WI38 (cell line): ENCODE measurements at regions not wholly inside any gene's neighbourhood (a gene's known extent, or its start where the extent isn't known, plus 50 kb on each side); places are given as distances from the start of the nearest gene placed in this dataset.

Experiments used
- H3K4me3 ChIP-seq: 2 replicates; pipeline ENCODE4 v1.5.1; 2011; ENCODE audit warnings: low read depth, mild to moderate bottlenecking, control low read depth, low read length
- TF ChIP-seq, protein P1 (sequence below): IDR thresholded peaks from 2 replicates; pipeline ENCODE4 v1.5.1; 2012; ENCODE audit warnings: low read depth, mild to moderate bottlenecking, control low read depth, low read length

DNA sequence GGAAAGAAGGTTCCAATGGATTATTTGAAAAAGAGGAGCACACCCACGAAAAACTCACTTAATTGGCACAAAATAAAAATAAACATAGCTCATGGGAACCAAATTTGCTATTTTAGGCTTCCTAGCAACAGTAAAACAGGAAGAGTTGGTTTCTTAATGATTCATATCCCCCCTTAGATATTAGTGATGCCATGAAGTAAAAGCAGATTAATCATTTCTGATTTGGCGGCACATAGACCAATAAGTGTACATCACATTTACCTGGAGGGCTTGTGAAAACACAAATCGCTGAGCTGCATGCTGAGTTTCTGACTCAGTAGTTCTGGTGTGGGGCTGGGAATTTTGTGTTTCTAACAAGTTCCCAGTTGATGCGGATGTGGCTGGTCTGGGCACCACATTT is 260.4 kb downstream of the SLC4A3 start:
- TF ChIP-seq, protein P1, sequence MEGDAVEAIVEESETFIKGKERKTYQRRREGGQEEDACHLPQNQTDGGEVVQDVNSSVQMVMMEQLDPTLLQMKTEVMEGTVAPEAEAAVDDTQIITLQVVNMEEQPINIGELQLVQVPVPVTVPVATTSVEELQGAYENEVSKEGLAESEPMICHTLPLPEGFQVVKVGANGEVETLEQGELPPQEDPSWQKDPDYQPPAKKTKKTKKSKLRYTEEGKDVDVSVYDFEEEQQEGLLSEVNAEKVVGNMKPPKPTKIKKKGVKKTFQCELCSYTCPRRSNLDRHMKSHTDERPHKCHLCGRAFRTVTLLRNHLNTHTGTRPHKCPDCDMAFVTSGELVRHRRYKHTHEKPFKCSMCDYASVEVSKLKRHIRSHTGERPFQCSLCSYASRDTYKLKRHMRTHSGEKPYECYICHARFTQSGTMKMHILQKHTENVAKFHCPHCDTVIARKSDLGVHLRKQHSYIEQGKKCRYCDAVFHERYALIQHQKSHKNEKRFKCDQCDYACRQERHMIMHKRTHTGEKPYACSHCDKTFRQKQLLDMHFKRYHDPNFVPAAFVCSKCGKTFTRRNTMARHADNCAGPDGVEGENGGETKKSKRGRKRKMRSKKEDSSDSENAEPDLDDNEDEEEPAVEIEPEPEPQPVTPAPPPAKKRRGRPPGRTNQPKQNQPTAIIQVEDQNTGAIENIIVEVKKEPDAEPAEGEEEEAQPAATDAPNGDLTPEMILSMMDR = no peak
- no peak overlapping the region for H3K4me3 ChIP-seq

DNA sequence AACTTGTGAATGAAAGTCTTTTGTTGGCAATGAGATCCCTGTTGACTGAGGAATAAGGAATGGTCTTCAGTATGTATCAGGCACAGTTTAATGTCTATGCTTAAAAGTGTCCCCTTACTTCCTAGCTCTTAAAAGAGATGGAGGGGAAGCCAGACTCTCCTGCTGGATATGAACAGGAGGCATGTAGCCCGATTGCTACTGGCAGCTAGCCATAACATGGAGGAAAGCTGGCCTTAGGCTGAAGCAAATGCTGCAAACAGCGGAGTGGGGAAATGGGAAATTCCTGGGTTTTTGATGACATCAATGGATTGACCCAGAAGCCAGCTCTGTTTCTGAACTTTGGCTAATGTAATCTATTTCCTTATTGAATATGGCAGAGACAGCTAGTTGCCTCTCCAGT is 266.1 kb downstream of the SLC4A3 start:
- TF ChIP-seq, protein P1 = no peak
- H3K4me3 ChIP-seq = no peak overlapping the region

DNA sequence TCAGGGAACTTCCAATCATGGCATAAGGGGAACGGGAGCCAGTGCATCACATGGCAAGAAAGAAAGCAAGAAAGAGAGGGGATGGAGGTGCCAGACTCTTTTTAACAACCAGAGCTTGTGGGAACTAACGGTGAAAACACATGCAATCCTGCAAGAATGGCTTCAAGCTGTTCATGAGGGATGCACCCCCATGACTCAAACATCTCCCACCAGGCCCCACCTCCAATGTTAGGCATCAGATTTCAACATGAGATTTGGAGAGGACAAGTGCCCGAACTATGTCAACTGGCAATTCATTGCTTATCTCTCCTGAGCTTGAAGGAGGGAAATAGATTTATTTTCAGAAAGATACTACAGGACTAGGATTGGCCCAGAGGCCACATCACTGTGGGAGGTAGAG is 270.0 kb downstream of the SLC4A3 start:
- no peak overlapping the region for H3K4me3 ChIP-seq
- TF ChIP-seq, protein P1 = no peak

DNA sequence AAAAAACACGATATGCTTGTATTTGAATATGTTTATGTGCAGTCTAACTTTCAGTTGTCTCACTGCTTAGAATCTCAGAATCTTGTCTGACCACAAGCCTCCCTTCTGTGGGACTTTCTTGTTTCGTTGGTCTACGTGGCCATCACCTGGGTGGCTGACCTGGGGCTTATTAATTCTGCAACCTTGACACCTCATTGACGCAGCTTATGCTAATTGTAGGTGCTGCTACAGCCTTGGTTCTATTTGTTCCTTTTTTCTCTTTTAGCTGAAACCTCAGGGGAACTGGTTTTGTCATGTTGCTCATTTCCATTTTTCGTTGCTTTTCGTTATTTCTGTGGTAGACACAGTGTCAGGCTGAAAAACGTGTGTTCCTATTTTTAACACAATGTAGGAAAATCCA is 273.7 kb downstream of the SLC4A3 start:
- TF ChIP-seq, protein P1 = no peak

DNA sequence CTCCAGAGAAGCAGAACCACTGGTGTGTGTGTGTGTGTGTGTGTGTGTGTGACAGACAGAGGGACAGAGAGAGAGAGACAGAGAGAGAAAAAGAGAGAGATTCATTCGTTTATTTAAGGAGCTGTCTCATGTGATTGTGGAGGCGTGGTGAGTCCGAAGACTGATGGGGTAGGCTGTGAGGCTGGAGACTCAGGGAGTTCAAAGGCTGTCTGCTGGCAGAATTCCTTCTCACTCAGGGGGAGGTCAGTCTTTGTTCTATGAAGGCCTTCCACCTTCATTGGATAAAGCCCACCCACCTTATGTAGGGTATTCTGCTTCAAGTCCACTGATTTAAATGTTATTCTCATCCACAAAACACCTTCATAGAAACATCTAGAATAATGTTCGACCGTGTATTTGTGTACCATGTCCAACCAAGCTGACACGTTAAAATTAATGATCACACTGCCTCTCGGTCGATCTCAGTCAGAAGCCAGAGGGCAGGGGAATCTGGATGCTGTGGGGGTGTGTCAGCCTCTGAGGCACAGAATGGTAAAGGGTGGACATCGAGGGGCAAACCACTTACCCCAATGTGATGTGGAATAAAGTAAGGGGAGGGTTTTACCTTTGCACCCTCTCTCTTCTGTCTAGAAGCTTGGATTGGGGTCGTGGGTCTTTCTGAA is 275.6 kb downstream of the SLC4A3 start:
- no peak overlapping the region for H3K4me3 ChIP-seq
- TF ChIP-seq, protein P1 = no peak

More for the DNA sequence above, 273.7 kb downstream of the SLC4A3 start:
- no peak overlapping the region for H3K4me3 ChIP-seq

DNA sequence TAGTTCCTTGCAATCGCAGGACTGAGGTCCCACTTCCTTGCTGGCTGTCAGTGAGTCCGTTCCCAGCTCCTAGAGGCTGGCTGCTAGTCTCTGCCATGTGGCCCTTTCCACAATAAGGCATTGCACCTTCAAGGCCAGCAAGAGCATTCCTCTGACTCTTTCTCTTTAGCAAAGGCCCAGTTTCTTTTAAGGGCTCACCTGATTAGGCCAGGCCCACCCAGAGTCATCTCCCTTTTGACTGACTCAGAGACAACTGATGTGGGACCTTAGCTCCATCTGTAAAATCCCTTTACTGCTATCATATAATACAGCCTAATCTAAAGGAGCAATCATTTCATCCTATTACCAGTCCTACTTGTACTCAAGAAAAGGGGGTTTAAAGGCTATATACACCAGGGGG is 278.2 kb downstream of the SLC4A3 start:
- no peak overlapping the region for H3K4me3 ChIP-seq
- TF ChIP-seq, protein P1 = no peak

DNA sequence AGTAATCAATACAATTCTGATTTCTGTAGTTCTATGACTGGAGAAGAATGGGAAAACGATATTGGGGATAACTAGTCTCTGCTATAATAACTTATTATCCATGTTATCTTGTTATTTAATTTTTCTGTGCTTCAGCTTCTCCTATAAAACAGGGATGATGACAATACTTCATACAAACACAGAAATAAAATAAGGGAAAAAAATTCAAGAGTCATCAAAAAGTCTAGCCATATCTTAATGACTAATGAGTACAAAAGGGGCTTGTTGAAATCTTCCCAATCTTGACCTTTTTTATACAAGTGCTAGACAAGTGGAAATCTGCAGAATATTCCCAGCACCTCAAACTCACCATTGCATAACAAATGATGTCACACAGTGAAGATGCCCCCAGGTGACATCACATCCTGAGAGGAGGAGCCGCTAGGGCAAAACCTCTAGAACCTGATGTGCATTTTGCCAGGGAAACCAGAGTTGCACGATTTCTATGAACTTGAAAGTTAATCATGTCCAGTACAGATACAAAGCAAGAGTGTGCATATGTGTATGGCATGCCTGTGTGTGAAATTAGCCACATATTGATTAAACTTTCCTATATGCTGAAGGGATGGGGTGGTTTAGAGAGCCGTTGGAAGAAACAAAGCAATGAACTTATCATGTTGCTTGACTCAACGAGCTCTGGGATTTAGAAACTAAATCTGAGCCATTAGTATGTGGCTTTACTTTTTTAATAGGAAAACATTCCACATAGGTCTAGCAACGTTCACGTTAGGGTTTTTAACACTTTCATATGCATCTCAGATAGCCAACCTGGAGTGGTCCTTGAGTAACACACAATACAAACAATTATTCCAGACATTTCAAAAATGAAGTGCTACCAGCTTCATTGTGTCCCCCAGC is 278.9 kb downstream of the SLC4A3 start:
- no peak overlapping the region for H3K4me3 ChIP-seq
- TF ChIP-seq, protein P1 = no peak
